ENCODE measurements at regions not wholly inside any gene's neighbourhood (a gene's known extent, or its start where the extent isn't known, plus 50 kb on each side); places are given as distances from the start of the nearest gene placed in this dataset.

- Mint-ChIP-seq H3K4me3 (no peak overlapping the region), H3K36me3 (ENCODE audit: low read depth) (no peaks in the 10 kb centered on the region), H3K4me1 (ENCODE audit: low read depth) (no peaks in the 10 kb centered on the region), H3K9me3 (peaks cover 4% of the 10 kb centered on the region), H3K27me3 (ENCODE audit: low read depth) (no peaks in the 10 kb centered on the region), H3K27ac (no peak overlapping the region)
- intact Hi-C loops (cut with micrococcal nuclease), result no loop called here
- CTCF ChIA-PET, result no interaction called here
- no peak for DNase-seq
Measured at GRCh38 chr14:53663709-53664108, 292.9 kb downstream of the BMP4 start.

GRCh38 chr14:53655080-53655785 is 301.4 kb downstream of the BMP4 start:
- Mint-ChIP-seq H3K4me3 (no peak overlapping the region), H3K36me3 (ENCODE audit: low read depth) (no peaks in the 10 kb centered on the region), H3K9me3 (peaks cover 1% of the 10 kb centered on the region), H3K4me1 (ENCODE audit: low read depth) (no peaks in the 10 kb centered on the region), H3K27ac (no peak overlapping the region), H3K27me3 (ENCODE audit: low read depth) (no peaks in the 10 kb centered on the region)
- intact Hi-C loops (cut with micrococcal nuclease), result no loop called here
- CTCF ChIA-PET, result no interaction called here
- no peak for DNase-seq

GRCh38 chr14:53652068-53652467 is 304.6 kb downstream of the BMP4 start:
- no peak overlapping the region for H3K27ac Mint-ChIP-seq
- DNase-seq, result no peak
- intact Hi-C loops (cut with micrococcal nuclease), result no loop called here
- no peaks in the 10 kb centered on the region for H3K4me1 Mint-ChIP-seq (ENCODE audit: low read depth)
- CTCF ChIA-PET, result no interaction called here
- no peak overlapping the region for H3K4me3 Mint-ChIP-seq
- peaks cover 1% of the 10 kb centered on the region for H3K9me3 Mint-ChIP-seq
- no peaks in the 10 kb centered on the region for H3K36me3 Mint-ChIP-seq (ENCODE audit: low read depth)
- no peaks in the 10 kb centered on the region for H3K27me3 Mint-ChIP-seq (ENCODE audit: low read depth)

- no peak overlapping the region for H3K4me3 Mint-ChIP-seq
- no peaks in the 10 kb centered on the region for H3K27me3 Mint-ChIP-seq (ENCODE audit: low read depth)
- no peaks in the 10 kb centered on the region for H3K4me1 Mint-ChIP-seq (ENCODE audit: low read depth)
- intact Hi-C loops (cut with micrococcal nuclease), result no loop called here
- DNase-seq, result no peak
- peaks cover 1% of the 10 kb centered on the region for H3K9me3 Mint-ChIP-seq
- CTCF ChIA-PET, result no interaction called here
- H3K27ac Mint-ChIP-seq, result no peak overlapping the region
- no peaks in the 10 kb centered on the region for H3K36me3 Mint-ChIP-seq (ENCODE audit: low read depth)
Measured at GRCh38 chr14:53651096-53651740, 305.4 kb downstream of the BMP4 start.

GRCh38 chr14:53646925-53647324 is 309.7 kb downstream of the BMP4 start:
- no peak for DNase-seq
- Mint-ChIP-seq H3K4me3 (no peak overlapping the region), H3K4me1 (ENCODE audit: low read depth) (no peaks in the 10 kb centered on the region), H3K9me3 (peaks cover 5% of the 10 kb centered on the region), H3K27me3 (ENCODE audit: low read depth) (peaks cover 2% of the 10 kb centered on the region), H3K36me3 (ENCODE audit: low read depth) (no peaks in the 10 kb centered on the region), H3K27ac (no peak overlapping the region)
- intact Hi-C loops (cut with micrococcal nuclease), result no loop called here
- CTCF ChIA-PET, result no interaction called here

- Mint-ChIP-seq H3K4me1 (ENCODE audit: low read depth) (no peaks in the 10 kb centered on the region), H3K9me3 (peaks cover 13% of the 10 kb centered on the region), H3K36me3 (ENCODE audit: low read depth) (no peaks in the 10 kb centered on the region), H3K27me3 (ENCODE audit: low read depth) (no peaks in the 10 kb centered on the region), H3K27ac (no peak overlapping the region), H3K4me3 (no peak overlapping the region)
- no peak for DNase-seq
- CTCF ChIA-PET, result no interaction called here
- intact Hi-C loops (cut with micrococcal nuclease), result no loop called here
Measured at GRCh38 chr14:53640695-53641094, 315.9 kb downstream of the BMP4 start.

- CTCF ChIA-PET, result no interaction called here
- no peaks in the 10 kb centered on the region for H3K36me3 Mint-ChIP-seq (ENCODE audit: low read depth)
- H3K27me3 Mint-ChIP-seq (ENCODE audit: low read depth), result no peaks in the 10 kb centered on the region
- peaks cover 8% of the 10 kb centered on the region for H3K9me3 Mint-ChIP-seq
- no peak overlapping the region for H3K27ac Mint-ChIP-seq
- intact Hi-C loops (cut with micrococcal nuclease), result no loop called here
- DNase-seq, result no peak
- H3K4me1 Mint-ChIP-seq (ENCODE audit: low read depth), result no peaks in the 10 kb centered on the region
- no peak overlapping the region for H3K4me3 Mint-ChIP-seq
Measured at GRCh38 chr14:53638966-53639365, 317.7 kb downstream of the BMP4 start.

- DNase-seq, result no peak
- CTCF ChIA-PET, result no interaction called here
- no peaks in the 10 kb centered on the region for H3K9me3 Mint-ChIP-seq
- intact Hi-C loops (cut with micrococcal nuclease), result no loop called here
- no peaks in the 10 kb centered on the region for H3K27me3 Mint-ChIP-seq (ENCODE audit: low read depth)
- H3K4me3 Mint-ChIP-seq, result no peak overlapping the region
- no peaks in the 10 kb centered on the region for H3K4me1 Mint-ChIP-seq (ENCODE audit: low read depth)
- no peaks in the 10 kb centered on the region for H3K36me3 Mint-ChIP-seq (ENCODE audit: low read depth)
- H3K27ac Mint-ChIP-seq, result no peak overlapping the region
Measured at GRCh38 chr14:53634793-53635192, 321.8 kb downstream of the BMP4 start.

GRCh38 chr14:53630336-53630735 is 326.3 kb downstream of the BMP4 start:
- intact Hi-C loops (cut with micrococcal nuclease), result no loop called here
- H3K27ac Mint-ChIP-seq, result no peak overlapping the region

GRCh38 chr14:53628732-53629430 is 327.7 kb downstream of the BMP4 start:
- CTCF ChIA-PET, result no interaction called here
- intact Hi-C loops (cut with micrococcal nuclease), result no loop called here

More at GRCh38 chr14:53630336-53630735, 326.3 kb downstream of the BMP4 start:
- Mint-ChIP-seq H3K4me3 (no peak overlapping the region), H3K9me3 (no peaks in the 10 kb centered on the region), H3K27me3 (ENCODE audit: low read depth) (no peaks in the 10 kb centered on the region), H3K36me3 (ENCODE audit: low read depth) (no peaks in the 10 kb centered on the region), H3K4me1 (ENCODE audit: low read depth) (no peaks in the 10 kb centered on the region)
- CTCF ChIA-PET, result no interaction called here
- no peak for DNase-seq

GRCh38 chr14:53628261-53628660 is 328.4 kb downstream of the BMP4 start:
- CTCF ChIA-PET, result no interaction called here
- DNase-seq, result no peak
- Mint-ChIP-seq H3K36me3 (ENCODE audit: low read depth) (no peaks in the 10 kb centered on the region), H3K4me1 (ENCODE audit: low read depth) (no peaks in the 10 kb centered on the region), H3K4me3 (no peak overlapping the region), H3K9me3 (no peaks in the 10 kb centered on the region), H3K27me3 (ENCODE audit: low read depth) (no peaks in the 10 kb centered on the region), H3K27ac (no peak overlapping the region)
- intact Hi-C loops (cut with micrococcal nuclease), result no loop called here

More at GRCh38 chr14:53628732-53629430, 327.7 kb downstream of the BMP4 start:
- Mint-ChIP-seq H3K36me3 (ENCODE audit: low read depth) (no peaks in the 10 kb centered on the region), H3K9me3 (no peaks in the 10 kb centered on the region), H3K4me1 (ENCODE audit: low read depth) (no peaks in the 10 kb centered on the region), H3K4me3 (no peak overlapping the region), H3K27me3 (ENCODE audit: low read depth) (no peaks in the 10 kb centered on the region), H3K27ac (no peak overlapping the region)
- no peak for DNase-seq

GRCh38 chr14:53626761-53627160 is 329.9 kb downstream of the BMP4 start:
- no peaks in the 10 kb centered on the region for H3K4me1 Mint-ChIP-seq (ENCODE audit: low read depth)
- CTCF ChIA-PET, result no interaction called here
- no peaks in the 10 kb centered on the region for H3K36me3 Mint-ChIP-seq (ENCODE audit: low read depth)
- no peaks in the 10 kb centered on the region for H3K27me3 Mint-ChIP-seq (ENCODE audit: low read depth)
- no peaks in the 10 kb centered on the region for H3K9me3 Mint-ChIP-seq
- DNase-seq, result no peak
- intact Hi-C loops (cut with micrococcal nuclease), result no loop called here
- no peak overlapping the region for H3K27ac Mint-ChIP-seq
- H3K4me3 Mint-ChIP-seq, result no peak overlapping the region

GRCh38 chr14:53622447-53622846 is 334.2 kb downstream of the BMP4 start:
- Mint-ChIP-seq H3K27me3 (ENCODE audit: low read depth) (no peaks in the 10 kb centered on the region), H3K4me1 (ENCODE audit: low read depth) (no peaks in the 10 kb centered on the region), H3K4me3 (no peak overlapping the region), H3K9me3 (no peaks in the 10 kb centered on the region), H3K36me3 (ENCODE audit: low read depth) (no peaks in the 10 kb centered on the region), H3K27ac (no peak overlapping the region)
- DNase-seq, result no peak
- CTCF ChIA-PET, result no interaction called here
- intact Hi-C loops (cut with micrococcal nuclease), result no loop called here
